HG03469 (cell line): ENCODE measurements at regions not wholly inside any gene's neighbourhood (a gene's known extent, or its start where the extent isn't known, plus 50 kb on each side); places are given as distances from the start of the nearest gene placed in this dataset.
"Not testable (repeated sequence)": the region's sequence is repeated elsewhere in the genome, so short reads cannot be mapped to it uniquely, and the experiment has no call there.

Experiments
- ATAC-seq: cut with Tn5 transposase; IDR thresholded peaks from one replicate; pipeline ENCODE4 v1.9.1; 2021; ENCODE audit warnings: mild to moderate bottlenecking, moderate library complexity, moderate number of reproducible peaks; ENCODE audit not compliant: unreplicated experiment

- no peak for ATAC-seq
These were observed 140.9 kb downstream of the RNF144B start for GRCh38 chr6:18527836-18528743.

GRCh38 chr6:18530201-18530600 lies 143.1 kb downstream of the RNF144B start:
- no peak for ATAC-seq

- ATAC-seq = no peak
These were observed 145.0 kb downstream of the RNF144B start for GRCh38 chr6:18532139-18532538.

- no peak for ATAC-seq
These were observed 146.6 kb downstream of the RNF144B start for GRCh38 chr6:18533793-18534192.

- no peak for ATAC-seq
These were observed 149.5 kb downstream of the RNF144B start for GRCh38 chr6:18536591-18537055.

GRCh38 chr6:18538315-18538714 lies 151.2 kb downstream of the RNF144B start:
- no peak for ATAC-seq

GRCh38 chr6:18543051-18543450 lies 155.9 kb downstream of the RNF144B start:
- ATAC-seq = no peak

- not testable (repeated sequence) for ATAC-seq
These were observed 158.0 kb downstream of the RNF144B start for GRCh38 chr6:18545142-18545541.

GRCh38 chr6:18545726-18546125 lies 158.6 kb downstream of the RNF144B start:
- no peak for ATAC-seq

- ATAC-seq = no peak
These were observed 163.0 kb downstream of the RNF144B start for GRCh38 chr6:18550119-18550518.

GRCh38 chr6:18551228-18551627 lies 164.1 kb downstream of the RNF144B start:
- ATAC-seq = no peak

GRCh38 chr6:18555750-18556149 lies 168.6 kb downstream of the RNF144B start:
- no peak for ATAC-seq

GRCh38 chr6:18561037-18561750 lies 174.0 kb downstream of the RNF144B start:
- no peak for ATAC-seq

- no peak for ATAC-seq
These were observed 175.6 kb downstream of the RNF144B start for GRCh38 chr6:18562726-18563125.

- ATAC-seq = no peak
These were observed 177.6 kb downstream of the RNF144B start for GRCh38 chr6:18564775-18565174.

GRCh38 chr6:18565231-18565630 lies 178.1 kb downstream of the RNF144B start:
- no peak for ATAC-seq

- ATAC-seq = no peak
These were observed 180.2 kb downstream of the RNF144B start for GRCh38 chr6:18567380-18567779.

- no peak for ATAC-seq
These were observed 190.3 kb downstream of the RNF144B start for GRCh38 chr6:18577491-18577890.

- ATAC-seq = no peak
These were observed 192.0 kb downstream of the RNF144B start for GRCh38 chr6:18579166-18579565.

- ATAC-seq = no peak
These were observed 192.7 kb downstream of the RNF144B start for GRCh38 chr6:18579869-18580268.

GRCh38 chr6:18584372-18584771 lies 197.2 kb downstream of the RNF144B start:
- ATAC-seq = no peak

GRCh38 chr6:18585032-18585573 lies 198.0 kb downstream of the RNF144B start:
- ATAC-seq = no peak
